Stomach (tissue), 4 donors: ENCODE measurements at regions not wholly inside any gene's neighbourhood (a gene's known extent, or its start where the extent isn't known, plus 50 kb on each side); places are given as distances from the start of the nearest gene placed in this dataset.

Experiments
- POLR2A ChIP-seq, 4 donors: fragments of 450-650 bp; IDR thresholded peaks; one replicate each; pipeline ENCODE4 v1.6.1; 2016; ENCODE audit warnings: antibody characterized with exemption in 4 of 4, control low read depth in 2 of 4, mild to moderate bottlenecking in 1 of 4, moderate library complexity in 1 of 4
- TF ChIP-seq, protein P1 (sequence below), 7 experiments: fragments of 450-650 bp in 4 of 7; fragments of 200-600 bp in 3 of 7; sonication (generic) in 3 of 7; IDR thresholded peaks; one replicate each; pipeline ENCODE4 v1.5.1; 2016 to 2019; ENCODE audit warnings: antibody characterized with exemption in 7 of 7, control low read depth in 2 of 7, mild to moderate bottlenecking in 1 of 7

DNA sequence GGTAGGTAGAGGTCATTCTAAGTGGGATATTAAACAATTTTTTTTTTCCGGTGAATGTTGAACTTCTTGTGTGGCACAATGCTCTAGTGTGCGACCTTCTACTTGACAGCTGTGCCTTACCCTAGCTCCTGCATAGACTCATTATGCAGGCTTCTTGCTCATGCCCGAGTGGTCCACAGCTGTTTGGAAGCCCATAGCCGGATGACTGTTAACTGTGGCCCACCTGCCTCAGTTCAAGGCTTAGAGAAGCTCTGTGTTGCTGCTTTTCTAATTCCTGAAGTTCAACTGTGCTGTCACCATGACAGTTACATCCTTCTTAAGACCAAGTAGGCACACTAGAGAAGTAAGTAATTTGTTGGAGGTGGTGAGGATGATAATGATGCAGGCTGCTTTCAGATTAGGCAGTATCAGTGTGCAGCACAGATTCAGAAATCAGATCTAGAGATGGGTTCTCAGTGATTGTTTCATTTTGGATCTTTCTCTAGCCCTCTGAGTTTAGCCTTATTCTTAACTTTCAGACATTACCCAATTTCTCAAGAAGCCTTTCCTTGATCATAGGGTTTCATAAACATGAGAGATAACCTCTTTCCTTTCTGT, 278.4 kb downstream of the PHF14 start:
- TF ChIP-seq, protein P1, sequence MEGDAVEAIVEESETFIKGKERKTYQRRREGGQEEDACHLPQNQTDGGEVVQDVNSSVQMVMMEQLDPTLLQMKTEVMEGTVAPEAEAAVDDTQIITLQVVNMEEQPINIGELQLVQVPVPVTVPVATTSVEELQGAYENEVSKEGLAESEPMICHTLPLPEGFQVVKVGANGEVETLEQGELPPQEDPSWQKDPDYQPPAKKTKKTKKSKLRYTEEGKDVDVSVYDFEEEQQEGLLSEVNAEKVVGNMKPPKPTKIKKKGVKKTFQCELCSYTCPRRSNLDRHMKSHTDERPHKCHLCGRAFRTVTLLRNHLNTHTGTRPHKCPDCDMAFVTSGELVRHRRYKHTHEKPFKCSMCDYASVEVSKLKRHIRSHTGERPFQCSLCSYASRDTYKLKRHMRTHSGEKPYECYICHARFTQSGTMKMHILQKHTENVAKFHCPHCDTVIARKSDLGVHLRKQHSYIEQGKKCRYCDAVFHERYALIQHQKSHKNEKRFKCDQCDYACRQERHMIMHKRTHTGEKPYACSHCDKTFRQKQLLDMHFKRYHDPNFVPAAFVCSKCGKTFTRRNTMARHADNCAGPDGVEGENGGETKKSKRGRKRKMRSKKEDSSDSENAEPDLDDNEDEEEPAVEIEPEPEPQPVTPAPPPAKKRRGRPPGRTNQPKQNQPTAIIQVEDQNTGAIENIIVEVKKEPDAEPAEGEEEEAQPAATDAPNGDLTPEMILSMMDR (IDR thresholded peaks at IDR 0.05), result no peak
- TF ChIP-seq POLR2A (IDR thresholded peaks at IDR 0.05), result no peak
